SK-N-SH (cell line): ENCODE measurements at regions not wholly inside any gene's neighbourhood (a gene's known extent, or its start where the extent isn't known, plus 50 kb on each side); places are given as distances from the start of the nearest gene placed in this dataset.
"Not testable (repeated sequence)": the region's sequence is repeated elsewhere in the genome, so short reads cannot be mapped to it uniquely, and the experiment has no call there.

Experiments used
- CTCF ChIA-PET: fragments of 300-600, 350-600 bp; formaldehyde crosslinking; extraction: SDS; loops from one replicate; lab custom pipeline; 2021; lab: Yijun Ruan, JAX
- POLR2A ChIA-PET: fragments of 350-600 bp; sonication (Branson Sonifier 250); formaldehyde crosslinking; extraction: SDS; loops from one replicate; lab custom pipeline; 2020; ENCODE audit warnings: antibody characterized with exemption, inconsistent platforms; lab: Yijun Ruan, JAX
- DNase-seq: peaks from one replicate; pipeline ENCODE4 v3.0.0; 2012
- H2AFZ ChIP-seq: fragments of 200-600 bp; sonication (generic); 2 replicates; pipeline ENCODE4 v1.8.1; 2016; ENCODE audit warnings: antibody characterized with exemption, mild to moderate bottlenecking, low read depth
- H3F3A ChIP-seq: fragments of 200-600 bp; sonication (generic); replicated peaks from 2 replicates; pipeline ENCODE3; 2016; ENCODE audit warnings: antibody characterized with exemption, mild to moderate bottlenecking; ENCODE audit not compliant: insufficient read depth
- H3K27ac ChIP-seq, 2 experiments: fragments of 200-500 bp in 1 of 2; fragments of 200-600 bp in 1 of 2; sonication (Bioruptor generic) in 1 of 2; sonication (generic), shearing (Covaris generic) in 1 of 2; 2 replicates each; pipeline versions ENCODE4 v1.5.1 to v1.6.1; 2014 to 2016; ENCODE audit warnings: low read depth in 2 of 2, inconsistent platforms in 1 of 2, low read length in 1 of 2, mild to moderate bottlenecking in 1 of 2, mixed read lengths in 1 of 2
- H3K27me3 ChIP-seq: fragments of 200-600 bp; sonication (generic), shearing (Covaris generic); 2 replicates; pipeline ENCODE4 v1.6.1; 2016; ENCODE audit warnings: mixed run types; ENCODE audit not compliant: insufficient read depth
- H3K36me3 ChIP-seq, 2 experiments: fragments of 200-500 bp in 1 of 2; fragments of 200-600 bp in 1 of 2; sonication (Bioruptor generic) in 1 of 2; sonication (generic) in 1 of 2; replicated peaks in 1 of 2; 2 replicates each; pipeline versions ENCODE3 to v1.5.1; 2014 to 2016; ENCODE audit warnings: low read length in 1 of 2, mild to moderate bottlenecking in 1 of 2; ENCODE audit not compliant: insufficient read depth in 2 of 2, control insufficient read depth in 1 of 2
- H3K4me1 ChIP-seq, 2 experiments: fragments of 200-500 bp in 1 of 2; fragments of 200-600 bp in 1 of 2; sonication (Bioruptor generic) in 1 of 2; sonication (generic), shearing (Covaris generic) in 1 of 2; 2 replicates each; pipeline versions ENCODE4 v1.5.1 to v1.6.1; 2014 to 2016; ENCODE audit warnings: low read depth in 1 of 2, low read length in 1 of 2, mixed run types in 1 of 2; ENCODE audit not compliant: insufficient read depth in 2 of 2, control insufficient read depth in 1 of 2
- H3K4me2 ChIP-seq: fragments of 200-600 bp; sonication (generic), shearing (Covaris generic); 2 replicates; pipeline ENCODE4 v1.6.1; 2017; ENCODE audit warnings: mixed run types
- H3K4me3 ChIP-seq, 2 experiments: fragments of 200-500 bp in 1 of 2; fragments of 200-600 bp in 1 of 2; sonication (Bioruptor generic) in 1 of 2; sonication (generic), shearing (Covaris generic) in 1 of 2; 2 replicates each; pipeline versions ENCODE4 v1.5.1 to v1.8.1; 2014 to 2016; ENCODE audit warnings: low read depth in 2 of 2, inconsistent platforms in 1 of 2, low read length in 1 of 2, mild to moderate bottlenecking in 1 of 2, mixed read lengths in 1 of 2, moderate library complexity in 1 of 2
- H3K79me2 ChIP-seq: fragments of 200-600 bp; sonication (generic); 2 replicates; pipeline ENCODE4 v1.8.1; 2017; ENCODE audit warnings: mild to moderate bottlenecking; ENCODE audit not compliant: insufficient read depth
- H3K9ac ChIP-seq: fragments of 200-600 bp; sonication (generic); 2 replicates; pipeline ENCODE4 v1.6.1; 2017; ENCODE audit warnings: mixed run types
- H3K9me2 ChIP-seq: fragments of 200-600 bp; sonication (generic); 2 replicates; pipeline ENCODE4 v1.6.1; 2017; ENCODE audit warnings: mixed run types
- H3K9me3 ChIP-seq: fragments of 200-600 bp; sonication (generic); 2 replicates; pipeline ENCODE4 v1.6.1; 2017; ENCODE audit warnings: mixed run types, mild to moderate bottlenecking, moderate library complexity
- H4K20me1 ChIP-seq: fragments of 200-600 bp; sonication (generic); 2 replicates; pipeline ENCODE4 v1.6.1; 2017; ENCODE audit warnings: mild to moderate bottlenecking, mixed run types; ENCODE audit not compliant: insufficient read depth
- CHD2 ChIP-seq: fragments of 150-350 bp; IDR thresholded peaks from 2 replicates; pipeline ENCODE4 v1.6.1; 2018; ENCODE audit warnings: low read length; ENCODE audit not compliant: partially characterized antibody
- CTCF ChIP-seq: fragments of 200-600 bp; sonication (generic); IDR thresholded peaks from 2 replicates; pipeline ENCODE4 v1.6.1; 2017; ENCODE audit warnings: antibody characterized with exemption, mild to moderate bottlenecking, moderate library complexity
- EZH2phosphoT487 ChIP-seq: fragments of 200-600 bp; sonication (generic); IDR thresholded peaks from 2 replicates; pipeline ENCODE4 v1.6.1; 2017; ENCODE audit warnings: low read depth, mixed run types, mild to moderate bottlenecking, antibody characterized with exemption, moderate library complexity, borderline replicate concordance
- GATA2 ChIP-seq: sonication (generic); formaldehyde crosslinking; IDR thresholded peaks from 2 replicates; pipeline ENCODE4 v1.5.0; 2020; ENCODE audit warnings: mild to moderate bottlenecking, missing genetic modification reagents
- IRF3 ChIP-seq: fragments of 150-350 bp; IDR thresholded peaks from 2 replicates; pipeline ENCODE4 v1.6.1; 2016; ENCODE audit warnings: mild to moderate bottlenecking, low read depth, low read length
- MXI1 ChIP-seq: IDR thresholded peaks from 2 replicates; pipeline ENCODE4 v1.6.1; 2012; ENCODE audit warnings: mild to moderate bottlenecking, low read depth, low read length, improper control_type of control experiment
- RCOR1 ChIP-seq: fragments of 150-350 bp; IDR thresholded peaks from 2 replicates; pipeline ENCODE4 v1.6.1; 2017; ENCODE audit warnings: antibody characterized with exemption, low read length
- SIN3A ChIP-seq: IDR thresholded peaks from 2 replicates; pipeline ENCODE4 v1.6.1; 2012; ENCODE audit warnings: low read depth, mild to moderate bottlenecking, low read length, moderate library complexity, borderline replicate concordance
- SMC3 ChIP-seq: IDR thresholded peaks from 2 replicates; pipeline ENCODE4 v1.6.1; 2012; ENCODE audit warnings: low read depth, low read length, improper control_type of control experiment
- TCF12 ChIP-seq: IDR thresholded peaks from 2 replicates; pipeline ENCODE4 v1.4.0; 2012
- TEAD4 ChIP-seq: IDR thresholded peaks from 2 replicates; pipeline ENCODE4 v1.4.0; 2012; ENCODE audit warnings: mild to moderate bottlenecking, borderline replicate concordance; ENCODE audit not compliant: insufficient read depth
- YY1 ChIP-seq: IDR thresholded peaks from 2 replicates; pipeline ENCODE4 v1.4.0; 2012; ENCODE audit warnings: low read depth, mild to moderate bottlenecking
- WGBS: methylation state at CpG from one replicate; pipeline ENCODE4 v1.1.6; 2017; ENCODE audit warnings: low lambda C conversion rate; 5-methylcytosine and 5-hydroxymethylcytosine counted together
- TF ChIP-seq, protein P1 (sequence below): IDR thresholded peaks from 2 replicates; pipeline ENCODE4; 2012
- TF ChIP-seq, protein P2 (sequence below): fragments of 150-350 bp; IDR thresholded peaks from 2 replicates; pipeline ENCODE4 v1.6.1; 2017; ENCODE audit warnings: antibody characterized with exemption, low read length, low read depth, borderline replicate concordance

- TF ChIP-seq CHD2 (no peak), IRF3 (no peak), YY1 (no peak), TCF12 (no peak), SMC3 (no peak)
- TF ChIP-seq, all 33 proteins: peak for 0
Observed at GRCh38 chr4:187692626-187693025, 302.9 kb upstream of the ZFP42 start (continued).

DNA sequence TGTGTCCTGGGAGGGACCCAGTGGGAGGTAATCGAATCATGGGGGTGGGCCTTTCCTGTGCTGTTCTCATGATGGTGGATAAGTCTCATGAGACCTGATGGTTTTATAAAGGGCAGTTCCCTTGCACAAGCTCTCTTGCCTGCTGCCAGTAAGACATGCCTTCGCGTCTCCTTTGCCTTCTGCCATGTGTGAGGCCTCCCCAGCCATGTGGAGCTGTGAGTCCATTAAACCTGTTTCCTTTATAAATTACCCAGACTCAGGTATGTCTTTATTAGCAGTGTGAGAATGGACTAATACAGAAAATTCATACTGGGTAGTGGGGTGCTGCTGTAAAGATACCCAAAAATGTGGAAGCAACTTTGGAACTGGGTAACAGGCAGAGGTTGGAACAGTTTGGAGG lies 300.0 kb upstream of the ZFP42 start:
- H2AFZ ChIP-seq, H3K4me1 ChIP-seq, H3K4me3 ChIP-seq, H3K27me3 ChIP-seq, H3K9me2 ChIP-seq, H4K20me1 ChIP-seq, H3K9ac ChIP-seq, H3K9me3 ChIP-seq, H3K79me2 ChIP-seq, H3K4me2 ChIP-seq, CTCF ChIA-PET, H3K36me3 ChIP-seq, H3K27ac ChIP-seq, H3F3A ChIP-seq, DNase-seq, POLR2A ChIA-PET: not testable (repeated sequence)
- 29% methylated on average over 3 of the region's 3 CpGs for WGBS

DNA sequence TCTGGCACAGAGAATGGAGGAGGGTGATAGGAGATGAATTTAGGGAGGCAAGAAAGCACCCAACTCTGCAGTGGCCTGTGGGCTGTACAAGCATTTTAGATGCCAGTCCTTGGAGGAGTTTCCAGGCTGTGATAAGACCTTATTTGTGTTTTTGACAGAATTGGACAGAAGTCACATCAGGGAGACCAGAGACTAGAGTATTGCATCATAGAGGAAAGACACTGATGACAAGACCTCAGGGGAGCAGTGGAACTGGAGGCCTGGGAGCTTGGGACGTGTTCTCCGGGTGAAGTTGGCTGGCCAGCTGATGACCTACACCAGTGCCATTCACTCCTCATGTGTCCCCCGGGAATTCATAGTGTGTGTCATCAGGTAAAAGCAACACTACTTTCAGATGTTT lies 284.0 kb upstream of the ZFP42 start:
- H3K4me2 ChIP-seq: no peak overlapping the region
- H2AFZ ChIP-seq: no peak overlapping the region
- POLR2A ChIA-PET: no interaction called here
- no peak overlapping the region for H3K27ac ChIP-seq
- H3F3A ChIP-seq: no peaks in the 10 kb centered on the region
- DNase-seq: no peak
- peaks cover 12% of the 10 kb centered on the region; the same call in 1 of the 2 replicates for H3K9me3 ChIP-seq
- H4K20me1 ChIP-seq: no peaks in the 10 kb centered on the region
- H3K79me2 ChIP-seq: no peaks in the 10 kb centered on the region
- H3K4me1 ChIP-seq: no peaks in the 10 kb centered on the region; a peak in 2 of 4 replicates
- no peaks in the 10 kb centered on the region for H3K27me3 ChIP-seq
- CTCF ChIA-PET: interaction anchor here (1.3 kb wide), 1 partner anchor 9 kb away, joined by 3 read pairs; no protein-coding TSS in a partner anchor
- H3K9me2 ChIP-seq: no peaks in the 10 kb centered on the region
- no peaks in the 10 kb centered on the region for H3K36me3 ChIP-seq
- no peak overlapping the region for H3K9ac ChIP-seq
- 63% methylated on average over 3 of the region's 3 CpGs for WGBS
- no peak overlapping the region for H3K4me3 ChIP-seq
- no peak for TF ChIP-seq MXI1
- no peak for TF ChIP-seq CTCF
- TF ChIP-seq TEAD4: no peak
- no peak for TF ChIP-seq EZH2phosphoT487
- no peak for TF ChIP-seq SIN3A
- TF ChIP-seq, protein P1, sequence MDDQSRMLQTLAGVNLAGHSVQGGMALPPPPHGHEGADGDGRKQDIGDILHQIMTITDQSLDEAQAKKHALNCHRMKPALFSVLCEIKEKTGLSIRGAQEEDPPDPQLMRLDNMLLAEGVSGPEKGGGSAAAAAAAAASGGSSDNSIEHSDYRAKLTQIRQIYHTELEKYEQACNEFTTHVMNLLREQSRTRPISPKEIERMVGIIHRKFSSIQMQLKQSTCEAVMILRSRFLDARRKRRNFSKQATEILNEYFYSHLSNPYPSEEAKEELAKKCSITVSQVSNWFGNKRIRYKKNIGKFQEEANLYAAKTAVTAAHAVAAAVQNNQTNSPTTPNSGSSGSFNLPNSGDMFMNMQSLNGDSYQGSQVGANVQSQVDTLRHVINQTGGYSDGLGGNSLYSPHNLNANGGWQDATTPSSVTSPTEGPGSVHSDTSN: no peak
- no peak for TF ChIP-seq GATA2 (CRISPR knock-in tag)
- TF ChIP-seq RCOR1: no peak
- TF ChIP-seq, protein P2, sequence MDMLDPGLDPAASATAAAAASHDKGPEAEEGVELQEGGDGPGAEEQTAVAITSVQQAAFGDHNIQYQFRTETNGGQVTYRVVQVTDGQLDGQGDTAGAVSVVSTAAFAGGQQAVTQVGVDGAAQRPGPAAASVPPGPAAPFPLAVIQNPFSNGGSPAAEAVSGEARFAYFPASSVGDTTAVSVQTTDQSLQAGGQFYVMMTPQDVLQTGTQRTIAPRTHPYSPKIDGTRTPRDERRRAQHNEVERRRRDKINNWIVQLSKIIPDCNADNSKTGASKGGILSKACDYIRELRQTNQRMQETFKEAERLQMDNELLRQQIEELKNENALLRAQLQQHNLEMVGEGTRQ: no peak
